22Rv1 (cell line): ENCODE measurements at regions not wholly inside any gene's neighbourhood (a gene's known extent, or its start where the extent isn't known, plus 50 kb on each side); places are given as distances from the start of the nearest gene placed in this dataset.

Experiments used
- CTCF ChIP-seq: fragments of 450-650 bp; IDR thresholded peaks from 2 replicates; pipeline ENCODE4 v1.5.1; 2017; ENCODE audit warnings: mild to moderate bottlenecking
- ZFX ChIP-seq: fragments of 450-650 bp; IDR thresholded peaks from 2 replicates; pipeline ENCODE4 v1.6.1; 2017; ENCODE audit warnings: antibody characterized with exemption, borderline replicate concordance

- TF ChIP-seq ZFX (no peak), CTCF (no peak)
Observed at GRCh38 chr10:131426534-131426898, 115.0 kb upstream of the TCERG1L start.
